GM21367 (cell line): ENCODE measurements at regions not wholly inside any gene's neighbourhood (a gene's known extent, or its start where the extent isn't known, plus 50 kb on each side); places are given as distances from the start of the nearest gene placed in this dataset.

ENCODE experiments used
- ATAC-seq: cut with Tn5 transposase; IDR thresholded peaks from one replicate; pipeline ENCODE4 v1.9.1; 2021; ENCODE audit not compliant: unreplicated experiment

DNA sequence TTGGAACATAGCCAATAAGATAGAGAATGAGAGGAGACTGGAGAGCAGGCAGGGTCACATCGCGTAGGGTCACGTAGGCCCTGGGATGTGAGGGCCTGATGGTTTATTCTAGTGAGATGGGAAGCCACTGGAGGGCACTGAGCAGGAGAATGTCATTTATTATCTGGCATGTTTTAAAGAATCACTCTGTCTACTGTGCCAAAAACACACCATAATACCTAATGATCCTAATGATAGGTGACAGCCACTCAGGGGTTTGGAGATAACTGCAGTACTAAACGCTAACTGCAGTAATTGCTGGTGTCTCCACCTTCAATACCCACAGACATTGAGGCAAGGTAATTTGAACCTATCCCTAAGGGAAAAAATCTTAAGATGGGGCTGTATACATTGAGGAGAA, 185.4 kb downstream of the TTLL7 start:
- no peak for ATAC-seq

DNA sequence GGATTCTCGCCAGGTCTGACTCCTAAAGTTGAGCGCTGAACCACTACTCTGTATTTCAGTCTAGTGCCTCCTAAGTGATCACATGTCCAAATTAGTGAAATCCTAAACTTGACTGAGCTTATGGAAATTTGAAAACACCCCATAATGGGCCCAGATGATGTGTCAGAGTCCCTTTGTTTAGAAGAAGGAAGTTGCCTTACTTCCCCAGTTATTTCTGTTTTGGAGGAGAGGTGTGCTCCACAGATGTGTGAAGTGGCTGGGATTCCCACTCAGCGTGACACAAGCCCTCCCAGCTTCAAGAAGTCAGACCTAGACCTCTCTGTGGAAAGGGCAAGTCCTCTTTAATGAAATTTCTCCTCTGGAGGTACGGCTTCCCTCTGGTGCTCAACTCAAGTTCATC, 188.8 kb downstream of the TTLL7 start:
- ATAC-seq, result no peak

DNA sequence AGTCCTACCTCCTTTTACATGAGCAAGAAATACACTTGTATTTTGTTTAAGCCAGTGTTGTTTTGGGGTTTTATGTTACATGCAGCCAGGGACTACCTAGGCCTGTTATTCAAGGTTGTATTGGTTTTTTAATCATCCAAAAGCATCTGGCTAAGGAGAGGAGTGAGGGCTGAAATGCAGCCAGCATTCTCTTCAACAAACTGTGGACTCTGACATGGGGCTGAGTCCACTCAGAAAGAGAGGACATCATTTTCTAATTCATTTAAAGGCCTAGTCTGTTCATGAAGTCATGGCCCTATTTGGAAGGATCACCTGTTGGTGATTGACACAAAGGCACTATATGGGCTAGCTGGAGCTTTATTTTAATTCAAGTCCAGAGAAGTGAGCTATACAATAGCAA, 190.4 kb downstream of the TTLL7 start:
- ATAC-seq, result no peak

DNA sequence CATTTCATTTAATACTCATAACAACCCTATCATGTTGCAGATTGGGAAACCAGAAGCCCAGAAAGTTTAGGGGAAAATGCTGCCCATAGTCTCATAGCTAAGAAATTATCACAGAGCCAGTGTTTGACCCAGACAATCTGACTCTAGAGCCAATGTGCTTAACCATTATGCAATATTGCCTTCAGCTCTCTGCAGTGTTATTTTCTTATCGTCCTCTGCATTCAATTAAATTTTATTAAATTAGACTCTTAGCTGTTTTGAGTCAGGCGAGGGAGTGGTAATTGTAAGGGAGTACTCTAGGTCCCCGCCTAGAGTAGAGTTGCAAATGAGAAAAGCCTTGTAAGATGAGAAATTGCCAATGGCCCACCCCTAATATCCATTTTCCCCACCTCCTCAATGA, 191.1 kb downstream of the TTLL7 start:
- no peak for ATAC-seq

DNA sequence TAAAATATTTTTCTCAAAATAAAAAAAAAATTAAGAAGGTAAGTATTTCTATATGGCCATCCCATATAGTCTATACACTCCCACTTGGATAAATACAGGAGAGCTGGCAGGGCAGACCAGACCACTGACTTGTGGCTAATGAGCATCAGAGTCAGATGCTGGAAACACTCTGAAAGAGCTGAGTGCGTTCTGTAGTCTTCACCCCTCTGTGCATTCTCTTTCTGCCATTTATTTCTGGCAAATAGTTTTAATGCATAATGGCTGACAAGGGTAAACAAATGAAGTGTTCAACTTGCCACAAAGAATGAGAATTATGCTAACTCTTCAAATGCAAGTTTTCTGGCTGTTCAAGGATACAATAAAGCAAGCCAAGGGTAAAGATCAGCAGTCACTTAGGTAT, 191.7 kb downstream of the TTLL7 start:
- no peak for ATAC-seq

DNA sequence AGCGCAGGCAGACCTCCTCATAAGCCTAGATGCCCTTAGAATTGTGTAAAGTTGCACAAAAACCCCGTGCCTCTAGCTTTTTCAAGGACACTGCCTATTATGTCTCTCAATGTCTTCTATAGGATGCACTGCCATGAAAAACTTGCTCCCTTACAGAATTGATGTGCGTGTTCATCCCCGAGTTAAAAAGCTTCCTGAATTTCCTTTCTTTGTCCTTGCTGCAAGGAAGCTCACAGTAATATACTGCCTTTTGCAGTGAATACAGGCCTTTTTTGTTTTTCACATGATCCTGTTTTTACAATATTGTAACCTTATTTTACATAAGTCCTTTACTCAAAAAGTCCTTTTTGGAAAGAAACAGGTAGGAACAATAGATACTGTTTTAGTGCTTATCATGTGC, 193.0 kb downstream of the TTLL7 start:
- ATAC-seq, result no peak

DNA sequence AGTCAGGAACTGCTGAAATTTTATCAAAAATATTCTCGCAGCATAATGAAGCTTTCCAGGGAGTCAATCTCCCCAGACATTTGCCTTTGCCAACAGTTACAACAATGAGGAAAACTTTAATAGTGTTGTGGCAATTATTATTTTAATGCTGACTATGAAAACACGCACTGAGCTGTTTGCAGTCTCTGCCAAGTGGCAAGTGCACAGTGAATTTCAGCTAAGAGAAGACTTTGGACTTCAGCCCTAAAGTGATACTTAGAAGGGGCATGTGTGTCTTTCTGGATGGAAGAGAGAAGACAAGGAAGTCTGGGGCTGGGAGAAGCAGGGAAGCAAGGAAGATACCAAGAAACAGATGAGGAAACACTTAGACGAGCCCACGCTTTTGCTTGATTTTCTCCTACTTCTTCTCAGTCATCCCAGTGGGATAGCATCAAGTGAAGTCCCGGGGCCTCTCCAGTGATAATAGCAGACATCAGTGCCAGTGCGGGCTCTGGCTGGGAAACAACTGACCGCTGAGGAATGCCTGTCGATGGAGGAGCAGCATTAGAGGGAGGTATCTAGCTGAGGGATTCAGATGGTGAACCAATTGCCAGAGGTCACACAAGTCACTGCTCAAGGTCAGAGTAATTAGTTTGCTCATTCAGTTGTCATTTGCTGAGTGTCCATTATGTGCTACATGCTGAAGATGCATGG, 196.3 kb downstream of the TTLL7 start:
- ATAC-seq, result no peak

DNA sequence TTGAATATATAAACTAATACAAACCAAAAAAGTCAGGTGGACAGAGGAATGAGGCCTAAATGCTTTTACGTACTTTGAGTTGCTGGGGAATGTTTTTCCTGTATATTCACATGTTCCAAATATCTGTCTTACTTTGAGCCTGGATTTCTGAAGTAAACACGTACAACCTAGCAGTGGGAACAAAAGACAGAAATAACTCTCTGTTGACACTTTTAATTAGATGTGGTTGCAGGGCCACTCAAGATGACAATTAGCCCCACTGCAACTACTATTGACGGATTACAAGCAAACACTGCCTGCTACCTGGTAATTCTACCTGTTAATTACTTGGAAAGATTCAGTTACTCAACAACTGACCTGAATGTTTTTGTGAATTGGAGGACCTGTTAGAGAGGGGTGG, 196.9 kb downstream of the TTLL7 start:
- ATAC-seq, result no peak

DNA sequence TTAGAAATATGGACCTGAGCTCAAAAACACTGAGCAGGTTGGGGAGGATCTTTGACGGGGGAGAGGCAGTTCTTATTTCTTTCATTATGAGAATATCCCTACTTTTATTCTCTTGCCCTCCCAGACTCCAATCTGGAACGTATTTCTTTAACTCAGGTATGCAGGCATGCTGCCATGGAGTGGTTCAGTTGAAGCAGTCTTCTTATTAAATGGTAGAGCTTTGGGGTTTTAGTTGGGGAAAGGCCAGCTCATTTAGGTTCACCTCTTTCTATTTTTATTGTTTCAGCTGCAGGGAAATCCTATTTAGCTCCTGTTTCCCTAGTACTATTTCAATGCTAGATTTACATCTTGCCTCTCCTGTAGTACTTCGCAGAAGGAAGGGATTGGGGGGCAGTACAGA, 198.9 kb downstream of the TTLL7 start:
- ATAC-seq, result no peak

DNA sequence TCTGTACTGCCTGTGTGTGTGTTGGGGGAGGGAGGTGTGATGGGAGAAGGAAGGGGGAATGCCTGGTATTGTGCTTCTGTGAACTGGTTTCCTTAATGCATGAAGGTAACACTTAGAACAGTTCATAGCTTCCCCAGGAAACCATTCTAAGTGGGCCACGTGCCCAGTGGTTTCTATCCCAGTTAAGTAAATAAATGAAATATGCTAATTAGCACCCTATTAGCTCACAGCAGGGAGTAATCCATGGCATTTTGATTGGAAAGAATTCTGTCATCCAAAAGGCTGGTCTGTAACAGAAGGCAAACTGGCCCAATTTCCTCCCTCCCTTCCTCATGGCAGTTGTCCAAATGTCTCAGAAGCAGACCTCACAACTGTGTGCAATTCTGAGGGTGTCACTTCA, 199.3 kb downstream of the TTLL7 start:
- ATAC-seq, result no peak

DNA sequence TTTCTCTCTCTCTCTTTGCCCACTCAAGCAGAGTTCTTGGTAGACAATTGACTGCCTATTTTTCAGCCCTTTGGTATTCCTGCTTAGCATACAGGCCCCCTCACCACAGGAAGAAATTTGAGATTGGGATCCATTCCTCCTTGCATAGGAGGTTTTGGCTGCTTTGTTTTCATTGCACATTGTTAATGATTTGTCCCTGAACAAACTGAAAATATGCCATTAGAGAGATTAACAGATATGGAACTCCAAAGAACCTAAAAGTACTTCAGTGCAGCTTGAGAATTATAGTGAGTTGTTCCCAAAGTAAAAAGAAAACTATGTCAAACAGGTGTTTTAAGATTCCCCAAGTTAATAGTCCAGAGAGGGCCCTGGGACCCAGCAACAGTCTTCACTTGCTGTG, 200.0 kb downstream of the TTLL7 start:
- no peak for ATAC-seq

DNA sequence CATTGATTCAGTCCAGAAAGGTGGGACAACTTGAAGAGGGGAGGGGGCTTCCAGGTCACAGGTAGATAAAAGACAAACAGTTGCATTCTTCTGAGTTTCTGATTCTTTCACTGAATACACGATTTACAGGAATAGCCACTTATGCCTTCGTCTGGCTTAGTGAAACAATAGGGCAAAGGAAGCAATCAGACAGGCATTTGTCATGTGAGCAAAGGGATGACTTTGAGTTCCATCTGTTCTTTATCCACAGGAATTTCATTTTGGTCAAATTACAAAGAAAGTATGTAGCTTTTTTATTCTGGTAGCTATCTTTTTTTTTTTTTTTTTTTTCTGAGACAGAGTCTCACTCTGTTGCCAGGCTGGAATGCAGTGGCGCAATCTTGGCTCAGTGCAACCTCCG, 202.5 kb downstream of the TTLL7 start:
- ATAC-seq, result no peak

DNA sequence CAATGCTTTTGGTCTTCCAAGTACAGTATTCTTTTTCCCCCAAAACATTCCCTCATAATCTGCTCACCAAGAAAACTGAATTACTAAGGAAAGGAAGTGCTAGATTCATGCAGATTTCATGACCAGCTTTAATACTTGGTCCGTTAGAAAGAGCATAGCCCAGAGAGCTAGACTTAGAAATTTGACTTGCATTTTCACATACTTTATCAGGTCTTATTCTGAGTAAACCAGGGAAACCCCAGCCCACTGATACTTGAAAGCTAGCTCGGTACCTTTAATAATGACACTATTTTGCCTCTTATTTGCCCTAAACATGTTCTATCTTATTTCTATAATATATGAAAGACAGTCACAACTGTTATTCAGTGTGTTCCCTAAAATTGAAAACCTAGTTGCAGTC, 204.5 kb downstream of the TTLL7 start:
- ATAC-seq, result no peak

DNA sequence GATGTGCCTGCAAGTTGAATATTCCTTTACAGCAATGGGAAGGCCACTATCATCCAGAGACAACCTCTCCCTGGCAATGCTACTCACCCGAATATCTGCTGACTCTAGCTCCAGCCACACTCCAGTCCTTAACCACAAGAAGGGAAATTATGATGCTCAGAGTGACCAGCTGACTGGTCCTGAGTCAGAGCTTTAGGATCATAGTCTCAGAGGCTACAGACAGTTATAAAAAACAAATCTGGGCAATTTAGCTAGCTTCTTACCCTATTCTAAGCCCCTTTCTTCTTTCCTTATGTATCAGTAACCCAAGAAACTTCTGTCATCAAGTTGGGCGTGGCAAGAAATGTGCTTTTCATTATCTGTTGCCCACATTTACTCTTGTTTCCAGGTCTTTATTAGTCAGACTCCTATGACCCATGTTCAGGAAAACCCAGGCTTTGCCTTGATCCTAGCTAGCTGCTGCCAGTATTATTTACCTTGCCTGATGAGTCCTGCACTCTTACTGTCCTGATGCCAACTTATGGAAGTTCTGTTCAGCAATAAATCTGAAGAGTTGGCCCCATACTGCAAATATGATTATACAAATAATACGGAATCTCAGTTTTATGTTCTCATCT, 207.0 kb downstream of the TTLL7 start:
- no peak for ATAC-seq

DNA sequence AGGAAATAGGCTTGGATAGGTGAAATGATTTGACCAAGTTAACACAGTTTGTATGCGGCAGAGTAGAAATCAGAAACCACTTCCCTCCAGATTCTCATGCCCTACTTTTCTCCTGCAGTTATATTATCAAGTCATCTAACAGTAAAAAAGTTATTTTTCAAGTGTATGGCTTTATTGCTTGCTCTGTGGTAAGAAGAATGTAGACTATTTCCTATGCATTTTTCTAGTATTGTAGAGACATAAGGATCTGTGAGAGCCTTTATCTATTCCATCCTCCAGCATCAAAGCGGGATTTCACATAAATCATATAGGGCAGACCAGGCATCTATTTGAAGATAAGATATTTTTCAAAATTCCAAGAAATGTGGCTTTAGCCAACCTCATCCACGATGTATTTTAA, 208.5 kb downstream of the TTLL7 start:
- ATAC-seq, result no peak

DNA sequence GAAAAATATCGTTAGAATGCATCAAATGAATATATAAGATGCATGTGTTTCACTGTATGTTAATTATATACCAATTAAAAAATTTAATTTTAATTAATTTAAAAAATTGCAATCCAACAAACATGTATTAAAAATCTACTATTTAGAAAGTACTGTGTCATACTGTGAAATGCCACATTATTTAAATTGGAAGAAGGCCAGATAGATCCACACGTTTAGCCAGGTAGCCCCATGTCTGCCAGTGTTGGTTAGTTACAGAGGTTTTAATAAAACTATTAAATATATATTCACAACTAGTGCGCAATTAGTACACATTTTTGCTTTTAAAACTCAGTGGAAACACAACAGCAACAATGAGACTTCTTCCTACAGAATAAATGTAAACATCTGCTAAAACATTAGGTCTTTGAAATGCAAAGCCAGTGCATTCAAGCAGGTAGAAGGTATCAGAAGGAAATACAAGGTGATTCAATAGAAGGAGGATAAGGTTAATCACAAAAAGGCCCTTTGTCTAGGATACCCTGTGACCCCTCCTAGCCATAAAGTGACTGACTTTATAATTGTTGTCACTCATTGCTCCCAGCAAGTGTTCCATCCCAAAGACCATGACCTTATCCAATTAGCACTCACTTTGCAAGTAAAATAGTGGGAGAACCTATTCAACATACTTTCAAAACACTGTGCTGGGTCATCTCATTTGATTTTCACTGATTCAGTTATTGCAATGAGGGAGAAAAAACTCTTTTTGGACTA, 211.5 kb downstream of the TTLL7 start:
- no peak for ATAC-seq

DNA sequence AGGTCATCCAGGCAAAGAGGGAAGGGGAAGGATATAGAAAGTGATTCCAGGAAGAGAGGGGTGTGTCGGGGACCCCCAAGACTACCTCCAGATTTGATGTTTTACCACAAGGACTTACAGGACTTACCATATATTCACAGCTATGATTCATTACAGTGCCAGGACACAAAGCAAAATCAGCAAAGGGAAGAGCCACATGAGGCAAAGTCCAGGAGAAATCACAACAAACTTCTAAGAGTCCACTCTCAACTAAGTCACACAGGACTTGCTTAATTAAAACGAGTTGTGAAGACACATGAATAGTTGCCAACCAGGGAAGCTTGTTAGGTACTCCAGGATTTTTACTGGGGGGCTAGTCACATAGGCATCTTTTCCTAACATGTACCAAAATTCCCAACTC, 217.3 kb downstream of the TTLL7 start:
- ATAC-seq, result no peak

DNA sequence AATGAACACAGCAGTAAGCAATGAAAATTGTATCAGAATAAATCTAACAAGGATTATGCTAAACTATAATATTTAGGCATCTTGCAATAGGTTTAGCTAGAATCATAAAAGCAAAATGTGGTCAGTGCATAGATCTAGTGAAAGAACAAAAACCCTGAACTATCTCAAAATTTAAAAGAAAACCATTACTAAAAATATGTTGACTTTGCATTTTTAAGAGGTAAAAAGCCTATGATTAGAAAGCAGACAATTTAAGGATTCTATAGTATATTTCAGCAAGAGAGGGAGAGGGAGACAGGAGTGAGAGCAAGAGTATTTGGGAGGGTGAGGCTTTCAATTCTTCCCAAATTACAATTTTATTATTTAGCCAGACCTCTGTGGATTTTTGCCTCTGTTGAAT, 219.4 kb downstream of the TTLL7 start:
- ATAC-seq, result no peak

DNA sequence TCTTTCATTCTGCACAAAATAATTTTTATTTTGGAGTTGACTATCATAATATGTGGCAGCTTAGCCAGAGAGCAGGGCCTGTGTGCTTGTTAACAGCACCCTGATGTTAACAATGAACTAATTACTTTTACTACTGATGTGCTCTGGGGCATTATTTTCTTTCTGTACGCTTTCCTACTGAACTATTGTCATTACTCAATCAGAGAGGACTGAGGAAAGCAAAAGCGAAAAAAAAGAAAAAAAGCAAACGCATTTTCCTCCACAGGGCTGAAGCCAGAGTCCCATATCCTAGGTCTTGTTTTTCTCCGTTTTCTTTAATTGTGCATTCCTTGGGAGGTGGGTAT, 221.2 kb downstream of the TTLL7 start:
- no peak for ATAC-seq

DNA sequence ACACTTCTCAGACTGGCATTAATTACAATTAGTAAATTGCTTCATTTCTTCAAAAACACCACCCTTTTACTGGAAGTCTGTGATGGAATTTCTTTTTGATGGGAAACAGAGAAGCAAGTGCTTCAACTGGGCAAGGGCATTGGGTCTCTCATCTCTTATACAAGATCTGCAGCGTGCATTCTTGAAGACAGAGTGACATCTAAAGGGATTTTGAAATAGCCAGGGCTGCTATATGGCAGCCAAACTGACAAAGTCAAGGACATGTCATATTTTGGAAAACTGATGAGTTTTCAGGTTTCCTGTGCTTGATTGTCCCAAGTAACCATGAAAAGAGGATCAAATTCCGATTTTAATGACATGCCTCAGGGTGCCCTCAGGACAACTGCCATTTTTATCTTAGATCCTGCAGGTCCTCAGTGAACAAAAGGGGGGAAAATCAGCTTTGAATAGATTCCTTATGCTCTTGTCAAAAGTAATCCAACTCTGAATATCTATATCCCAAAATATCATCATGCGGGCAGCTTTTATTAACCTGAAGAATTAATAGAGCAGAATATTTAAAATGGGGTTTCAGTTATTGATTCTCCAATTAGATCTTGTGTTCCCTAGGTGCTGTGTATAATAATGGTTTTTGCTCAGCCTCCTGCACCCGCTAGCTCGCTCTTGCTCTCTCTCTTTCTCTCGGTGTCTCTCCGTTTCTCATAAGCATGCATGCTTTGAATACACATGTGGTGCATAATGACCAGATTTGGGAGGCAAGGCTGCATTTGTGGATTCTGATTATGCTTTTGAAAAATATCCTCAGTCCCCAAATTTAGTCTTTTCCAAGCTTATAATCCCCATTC, 221.8 kb downstream of the TTLL7 start:
- ATAC-seq, result no peak

DNA sequence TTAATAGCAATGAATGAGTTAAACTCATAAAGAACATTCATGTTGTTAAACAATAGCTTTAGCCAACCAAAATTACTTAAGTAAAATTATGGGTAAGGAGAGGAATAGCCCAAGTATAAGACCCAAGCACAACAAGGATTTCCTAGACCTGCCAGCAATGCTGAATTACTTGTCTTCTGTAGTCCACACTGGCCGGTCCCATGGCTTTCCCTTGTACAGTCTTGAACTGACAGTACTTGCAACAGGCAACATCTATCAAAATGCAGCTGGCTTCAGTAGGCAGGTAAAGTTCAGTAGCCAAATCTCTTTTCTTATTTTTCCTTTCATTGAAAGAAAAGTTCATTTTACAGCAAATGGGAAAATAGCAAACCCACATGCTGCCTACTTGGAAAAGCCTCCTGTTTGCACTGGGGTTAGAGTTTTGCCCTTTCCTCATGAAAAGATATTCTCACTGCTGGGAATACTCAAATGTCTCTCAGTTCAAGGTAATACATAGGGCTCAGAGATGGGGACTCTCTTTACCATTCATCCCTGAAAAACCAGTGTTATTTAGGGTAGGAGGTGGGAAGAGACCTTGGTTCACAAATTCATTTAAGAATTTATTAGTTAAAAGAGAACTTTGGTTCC, 222.8 kb downstream of the TTLL7 start:
- ATAC-seq, result no peak
